HCT116 (cell line): ENCODE measurements at regions not wholly inside any gene's neighbourhood (a gene's known extent, or its start where the extent isn't known, plus 50 kb on each side); places are given as distances from the start of the nearest gene placed in this dataset.
A peak's percentile ranks its signal among the peaks of the same experiment; 100 is the strongest.

ENCODE experiments used
- ATF3 ChIP-seq: IDR thresholded peaks from 2 replicates; pipeline ENCODE4 v1.6.1; 2012
- CEBPB ChIP-seq: IDR thresholded peaks from 2 replicates; pipeline ENCODE4 v1.6.1; 2012; ENCODE audit warnings: low read depth
- CTCF ChIP-seq, 3 experiments: fragments of 200-600 bp in 1 of 3; sonication (generic) in 1 of 3; IDR thresholded peaks in 2 of 3; conservative IDR thresholded peaks in 1 of 3; 2 replicates each; pipeline ENCODE4 v1.5.1; 2012 to 2017; ENCODE audit warnings: low read depth in 2 of 3, low read length in 2 of 3, antibody characterized with exemption in 1 of 3, borderline replicate concordance in 1 of 3, control low read depth in 1 of 3, mild to moderate bottlenecking in 1 of 3, mixed read lengths in 1 of 3, mixed run types in 1 of 3, moderate library complexity in 1 of 3; ENCODE audit not compliant: insufficient read depth in 1 of 3
- EZH2 ChIP-seq: fragments of 200-600 bp; sonication (generic); IDR thresholded peaks from 2 replicates; pipeline ENCODE4 v1.6.1; 2017; ENCODE audit warnings: antibody characterized with exemption, mixed run types
- EZH2phosphoT487 ChIP-seq: fragments of 200-600 bp; IDR thresholded peaks from 2 replicates; pipeline ENCODE4 v1.6.1; 2018; ENCODE audit warnings: antibody characterized with exemption, borderline replicate concordance
- FOSL1 ChIP-seq: IDR thresholded peaks from 2 replicates; pipeline ENCODE4 v1.6.1; 2012; ENCODE audit warnings: low read depth
- JUND ChIP-seq: IDR thresholded peaks from 2 replicates; pipeline ENCODE4 v1.6.1; 2012
- POLR2A ChIP-seq: IDR thresholded peaks from 2 replicates; pipeline ENCODE4 v1.7.0; 2011; ENCODE audit warnings: borderline replicate concordance; ENCODE audit not compliant: insufficient read depth, insufficient read length; ENCODE audit errors: extremely low read depth
- POLR2AphosphoS5 ChIP-seq: IDR thresholded peaks from 2 replicates; pipeline ENCODE4 v1.6.1; 2011; ENCODE audit warnings: mild to moderate bottlenecking, low read depth, low read length, moderate library complexity
- RAD21 ChIP-seq: IDR thresholded peaks from 2 replicates; pipeline ENCODE4 v1.6.1; 2012; ENCODE audit warnings: low read depth, mild to moderate bottlenecking
- REST ChIP-seq: IDR thresholded peaks from 2 replicates; pipeline ENCODE4 v1.6.1; 2012; ENCODE audit warnings: low read depth
- YY1 ChIP-seq: IDR thresholded peaks from 2 replicates; pipeline ENCODE4 v1.6.1; 2011; ENCODE audit warnings: low read length, low read depth, moderate library complexity, mild to moderate bottlenecking; ENCODE audit not compliant: insufficient replicate concordance; ENCODE audit errors: extremely low read depth
- ZBTB33 ChIP-seq: IDR thresholded peaks from 2 replicates; pipeline ENCODE4 v1.6.1; 2011; ENCODE audit warnings: mild to moderate bottlenecking, low read length, moderate library complexity; ENCODE audit not compliant: insufficient replicate concordance; ENCODE audit errors: extremely low read depth
- ZNF274 ChIP-seq: fragments of 200-500 bp; sonication (Bioruptor generic); IDR thresholded peaks from 2 replicates; pipeline ENCODE4 v1.6.1; 2014; ENCODE audit warnings: mild to moderate bottlenecking, low read depth, low read length, inconsistent platforms

- TF ChIP-seq CTCF (IDR thresholded peaks at IDR 0.05 in 2 of 3, conservative IDR thresholded peaks at IDR 0.05 in 1 of 3; ENCODE audit: borderline replicate concordance in 1 of 3, insufficient read depth in 1 of 3, low read depth in 2 of 3, low read length in 2 of 3) = peak; percentile 25 to 55 (median 46); a peak in 5 of 6 replicates
- TF ChIP-seq POLR2A = no peak
- no peak for TF ChIP-seq FOSL1
- TF ChIP-seq EZH2 = no peak
- no peak for TF ChIP-seq POLR2AphosphoS5
- TF ChIP-seq ZBTB33 = no peak
- TF ChIP-seq JUND = no peak
- no peak for TF ChIP-seq ZNF274
- TF ChIP-seq YY1 = no peak
- TF ChIP-seq ATF3 = no peak
- no peak for TF ChIP-seq REST
- no peak for TF ChIP-seq EZH2phosphoT487
- peak; percentile 35; the same call in 1 of the 2 replicates for TF ChIP-seq RAD21
- no peak for TF ChIP-seq CEBPB
Observed at GRCh38 chr9:79233542-79233941, 338.2 kb upstream of the TLE4 start.
